DND-41 (cell line): ENCODE measurements at regions not wholly inside any gene's neighbourhood (a gene's known extent, or its start where the extent isn't known, plus 50 kb on each side); places are given as distances from the start of the nearest gene placed in this dataset.

Experiments used
- ATAC-seq: fragments of 200-7000 bp; cut with Tn5 transposase; 3 replicates; pipeline ENCODE4 v1.9.1; 2021; ENCODE audit warnings: low read depth; ENCODE audit not compliant: insufficient read depth
- DNase-seq: peaks from one replicate; pipeline ENCODE4 v3.0.0-alpha.2; 2020
- H2AFZ ChIP-seq: 2 replicates; pipeline ENCODE4 v1.6.0; 2012; ENCODE audit warnings: low read depth, low read length
- H3K27ac ChIP-seq: 2 replicates; pipeline ENCODE4 v1.5.1; 2012; ENCODE audit warnings: low read length, inconsistent platforms
- H3K27me3 ChIP-seq: fragments of 200-600 bp; sonication (generic); 2 replicates; pipeline ENCODE4 v1.6.0; 2012; ENCODE audit warnings: low read length, mild to moderate bottlenecking, inconsistent platforms; ENCODE audit not compliant: insufficient read depth, poor library complexity
- H3K36me3 ChIP-seq: 2 replicates; pipeline ENCODE4 v1.5.1; 2012; ENCODE audit warnings: low read length, inconsistent platforms; ENCODE audit not compliant: insufficient read depth
- H3K4me1 ChIP-seq: 2 replicates; pipeline ENCODE4 v1.5.1; 2012; ENCODE audit warnings: mild to moderate bottlenecking, low read length; ENCODE audit not compliant: insufficient read depth
- H3K4me2 ChIP-seq: 2 replicates; pipeline ENCODE4 v1.6.0; 2012; ENCODE audit warnings: mild to moderate bottlenecking, moderate library complexity, low read length, inconsistent platforms; ENCODE audit not compliant: insufficient read depth
- H3K4me3 ChIP-seq, 2 experiments: fragments of 200-600 bp in 1 of 2; shearing (Covaris generic) in 1 of 2; 2 replicates each; pipeline ENCODE4 v1.5.1; 2012 to 2016; ENCODE audit warnings: inconsistent platforms in 2 of 2, low read length in 2 of 2, mild to moderate bottlenecking in 2 of 2, low read depth in 1 of 2, moderate library complexity in 1 of 2
- H3K79me2 ChIP-seq: 2 replicates; pipeline ENCODE4 v1.6.0; 2012; ENCODE audit warnings: low read length, inconsistent platforms; ENCODE audit not compliant: insufficient read depth
- H3K9ac ChIP-seq: 2 replicates; pipeline ENCODE4 v1.6.0; 2012; ENCODE audit warnings: low read depth, mild to moderate bottlenecking, inconsistent platforms, low read length, moderate library complexity
- H3K9me3 ChIP-seq: 2 replicates; pipeline ENCODE4 v1.5.1; 2012; ENCODE audit warnings: low read length, moderate library complexity, mild to moderate bottlenecking, inconsistent platforms; ENCODE audit not compliant: insufficient read depth, severe bottlenecking
- H4K20me1 ChIP-seq: 2 replicates; pipeline ENCODE4 v1.6.0; 2012; ENCODE audit warnings: low read length; ENCODE audit not compliant: insufficient read depth
- EZH2 ChIP-seq: IDR thresholded peaks from 3 replicates; pipeline ENCODE4 v1.6.1; 2012; ENCODE audit warnings: borderline replicate concordance, low read depth, mild to moderate bottlenecking, moderate library complexity, low read length, inconsistent platforms; ENCODE audit not compliant: severe bottlenecking
- TF ChIP-seq, protein P1 (sequence below): IDR thresholded peaks from 2 replicates; pipeline ENCODE4 v1.5.1; 2012; ENCODE audit warnings: borderline replicate concordance, low read length, moderate library complexity, mild to moderate bottlenecking; ENCODE audit not compliant: poor library complexity, severe bottlenecking; ENCODE audit errors: extremely low read depth

DNA sequence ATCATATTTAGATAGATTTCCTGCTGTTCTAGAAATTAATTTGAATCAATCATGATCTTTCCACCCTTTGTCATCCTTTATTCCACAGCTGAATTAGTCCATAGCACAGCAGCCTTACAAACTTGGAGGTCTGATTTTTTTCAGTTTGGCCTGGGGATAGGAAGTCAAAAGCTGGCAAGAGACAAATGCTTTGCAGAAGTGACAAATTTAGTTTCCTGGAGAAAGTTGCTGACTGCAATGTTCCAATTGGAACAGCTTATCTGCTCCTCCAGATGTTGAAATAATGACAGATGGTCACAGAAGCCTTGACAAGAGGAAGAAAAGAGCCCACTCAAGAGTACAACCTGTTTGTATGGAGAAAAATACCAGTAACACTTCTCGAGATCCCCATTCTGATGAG lies 1276.1 kb upstream of the CDH8 start:
- H4K20me1 ChIP-seq = no peaks in the 10 kb centered on the region
- H3K27me3 ChIP-seq = no peaks in the 10 kb centered on the region
- H3K27ac ChIP-seq = no peak overlapping the region
- H3K9ac ChIP-seq = no peak overlapping the region
- no peaks in the 10 kb centered on the region for H3K79me2 ChIP-seq
- H3K4me1 ChIP-seq = no peaks in the 10 kb centered on the region
- H3K36me3 ChIP-seq = no peaks in the 10 kb centered on the region
- no peaks in the 10 kb centered on the region for H3K9me3 ChIP-seq
- no peak for DNase-seq
- no peak overlapping the region for H3K4me2 ChIP-seq
- no peak overlapping the region for H2AFZ ChIP-seq
- ATAC-seq = no peak
- H3K4me3 ChIP-seq = no peak overlapping the region
- TF ChIP-seq, protein P1, sequence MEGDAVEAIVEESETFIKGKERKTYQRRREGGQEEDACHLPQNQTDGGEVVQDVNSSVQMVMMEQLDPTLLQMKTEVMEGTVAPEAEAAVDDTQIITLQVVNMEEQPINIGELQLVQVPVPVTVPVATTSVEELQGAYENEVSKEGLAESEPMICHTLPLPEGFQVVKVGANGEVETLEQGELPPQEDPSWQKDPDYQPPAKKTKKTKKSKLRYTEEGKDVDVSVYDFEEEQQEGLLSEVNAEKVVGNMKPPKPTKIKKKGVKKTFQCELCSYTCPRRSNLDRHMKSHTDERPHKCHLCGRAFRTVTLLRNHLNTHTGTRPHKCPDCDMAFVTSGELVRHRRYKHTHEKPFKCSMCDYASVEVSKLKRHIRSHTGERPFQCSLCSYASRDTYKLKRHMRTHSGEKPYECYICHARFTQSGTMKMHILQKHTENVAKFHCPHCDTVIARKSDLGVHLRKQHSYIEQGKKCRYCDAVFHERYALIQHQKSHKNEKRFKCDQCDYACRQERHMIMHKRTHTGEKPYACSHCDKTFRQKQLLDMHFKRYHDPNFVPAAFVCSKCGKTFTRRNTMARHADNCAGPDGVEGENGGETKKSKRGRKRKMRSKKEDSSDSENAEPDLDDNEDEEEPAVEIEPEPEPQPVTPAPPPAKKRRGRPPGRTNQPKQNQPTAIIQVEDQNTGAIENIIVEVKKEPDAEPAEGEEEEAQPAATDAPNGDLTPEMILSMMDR = no peak
- TF ChIP-seq EZH2 = no peak

DNA sequence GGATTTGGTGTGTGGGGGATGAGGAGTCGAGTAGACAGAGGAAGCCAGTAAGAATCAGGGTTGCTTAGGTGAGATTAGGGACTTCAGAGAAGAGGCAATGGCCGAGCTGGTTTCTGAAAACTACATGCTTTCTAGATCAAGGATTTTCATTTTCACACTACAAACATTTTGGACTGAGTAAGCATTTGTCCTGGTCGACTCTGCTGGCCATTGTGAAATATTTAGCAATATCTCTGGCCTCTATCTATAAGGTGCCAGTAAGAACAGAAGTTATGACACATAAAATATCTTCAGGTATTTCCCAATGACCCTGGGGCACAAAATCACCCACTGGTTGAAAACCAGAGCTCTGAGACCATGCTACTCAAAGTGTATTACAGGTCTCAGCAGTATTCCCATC lies 1275.1 kb upstream of the CDH8 start:
- Histone ChIP-seq H3K4me3 (no peak overlapping the region), H4K20me1 (no peaks in the 10 kb centered on the region)

DNA sequence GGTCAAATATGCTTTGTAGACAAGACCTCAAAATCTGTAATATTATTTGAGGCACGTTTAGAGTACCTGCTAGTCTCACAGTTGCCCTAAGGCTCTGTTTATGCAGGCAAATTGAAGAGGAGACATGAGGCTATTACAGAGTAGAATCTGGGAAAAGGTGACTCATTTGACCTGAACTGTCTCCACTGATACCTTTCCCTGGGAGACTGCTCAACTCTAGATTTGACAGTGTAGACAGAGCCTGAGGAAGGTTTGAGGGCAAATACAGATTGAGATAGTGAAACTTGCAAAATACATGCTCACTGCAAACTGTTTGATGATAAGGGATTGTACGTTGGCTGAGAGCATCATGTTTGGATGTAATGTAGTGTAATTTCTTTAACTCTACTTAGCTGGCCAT lies 1266.6 kb upstream of the CDH8 start:
- no peak for TF ChIP-seq EZH2
- TF ChIP-seq, protein P1 = no peak
- no peak for ATAC-seq

More for the DNA sequence above, 1275.1 kb upstream of the CDH8 start:
- Histone ChIP-seq H3K9me3 (no peaks in the 10 kb centered on the region), H3K27me3 (no peaks in the 10 kb centered on the region), H3K79me2 (no peaks in the 10 kb centered on the region), H3K36me3 (no peaks in the 10 kb centered on the region), H3K4me2 (no peak overlapping the region), H2AFZ (no peak overlapping the region), H3K27ac (no peak overlapping the region), H3K4me1 (no peaks in the 10 kb centered on the region), H3K9ac (no peak overlapping the region)
- no peak for DNase-seq
- TF ChIP-seq, protein P1 = no peak
- no peak for TF ChIP-seq EZH2
- ATAC-seq = no peak

DNA sequence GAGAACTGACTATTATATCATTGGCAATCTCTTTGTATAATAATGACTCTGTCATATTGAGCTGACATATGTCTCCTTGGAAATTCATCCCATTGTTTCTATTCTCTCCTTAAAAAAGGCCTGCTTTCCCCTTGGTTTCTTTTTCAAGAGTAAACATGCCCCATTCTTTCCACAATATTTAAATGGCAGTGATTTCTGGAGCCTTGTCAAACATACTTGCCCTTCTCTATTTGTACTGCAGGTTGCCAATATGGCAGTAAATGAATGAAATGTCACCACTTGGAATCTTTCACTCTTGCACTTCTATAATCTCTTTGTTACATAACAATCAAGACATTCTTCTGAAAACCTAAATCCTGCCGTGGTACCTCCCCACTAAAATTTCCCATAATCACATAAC lies 1265.1 kb upstream of the CDH8 start:
- TF ChIP-seq, protein P1 = no peak
- no peak for TF ChIP-seq EZH2
- Histone ChIP-seq H4K20me1 (no peaks in the 10 kb centered on the region), H3K79me2 (no peaks in the 10 kb centered on the region), H3K4me2 (no peak overlapping the region), H3K27ac (no peak overlapping the region), H3K9ac (no peak overlapping the region), H3K36me3 (no peaks in the 10 kb centered on the region), H3K4me3 (no peak overlapping the region), H3K4me1 (no peaks in the 10 kb centered on the region), H2AFZ (no peak overlapping the region), H3K27me3 (no peaks in the 10 kb centered on the region), H3K9me3 (no peaks in the 10 kb centered on the region)
- no peak for ATAC-seq
- DNase-seq = no peak

More for the DNA sequence above, 1266.6 kb upstream of the CDH8 start:
- no peaks in the 10 kb centered on the region for H3K36me3 ChIP-seq
- H4K20me1 ChIP-seq = no peaks in the 10 kb centered on the region
- H3K9me3 ChIP-seq = no peaks in the 10 kb centered on the region
- no peaks in the 10 kb centered on the region for H3K27me3 ChIP-seq
- no peaks in the 10 kb centered on the region for H3K79me2 ChIP-seq
- no peak for DNase-seq
- H3K9ac ChIP-seq = no peak overlapping the region
- H3K4me3 ChIP-seq = no peak overlapping the region
- H3K4me2 ChIP-seq = no peak overlapping the region
- H3K4me1 ChIP-seq = no peaks in the 10 kb centered on the region
- H2AFZ ChIP-seq = no peak overlapping the region
- H3K27ac ChIP-seq = no peak overlapping the region
